HG03575 (cell line): ENCODE measurements at regions not wholly inside any gene's neighbourhood (a gene's known extent, or its start where the extent isn't known, plus 50 kb on each side); places are given as distances from the start of the nearest gene placed in this dataset.

ENCODE experiments used
- ATAC-seq: cut with Tn5 transposase; IDR thresholded peaks from one replicate; pipeline ENCODE4 v1.9.1; 2021; ENCODE audit not compliant: unreplicated experiment, insufficient number of reproducible peaks, low FRiP score; ENCODE audit errors: extremely low read depth

- ATAC-seq: no peak
These were observed 64.0 kb downstream of the BMP2 start for GRCh38 chr20:6831461-6831860.

- ATAC-seq: no peak
These were observed 65.3 kb downstream of the BMP2 start for GRCh38 chr20:6832811-6833210.

GRCh38 chr20:6835609-6836008 lies 68.1 kb downstream of the BMP2 start:
- ATAC-seq: no peak

- ATAC-seq: no peak
These were observed 69.4 kb downstream of the BMP2 start for GRCh38 chr20:6836821-6837374.

- no peak for ATAC-seq
These were observed 70.2 kb downstream of the BMP2 start for GRCh38 chr20:6837730-6838129.

GRCh38 chr20:6838181-6838826 lies 70.8 kb downstream of the BMP2 start:
- ATAC-seq: no peak

- ATAC-seq: no peak
These were observed 73.6 kb downstream of the BMP2 start for GRCh38 chr20:6841128-6841527.

- no peak for ATAC-seq
These were observed 77.7 kb downstream of the BMP2 start for GRCh38 chr20:6845141-6845540.

- no peak for ATAC-seq
These were observed 80.6 kb downstream of the BMP2 start for GRCh38 chr20:6848041-6848440.

- no peak for ATAC-seq
These were observed 81.5 kb downstream of the BMP2 start for GRCh38 chr20:6848992-6849391.

GRCh38 chr20:6851136-6851535 lies 83.7 kb downstream of the BMP2 start:
- no peak for ATAC-seq

GRCh38 chr20:6852478-6852877 lies 85.0 kb downstream of the BMP2 start:
- ATAC-seq: no peak

GRCh38 chr20:6855104-6855503 lies 87.6 kb downstream of the BMP2 start:
- no peak for ATAC-seq

GRCh38 chr20:6855796-6856195 lies 88.3 kb downstream of the BMP2 start:
- ATAC-seq: no peak

- ATAC-seq: no peak
These were observed 90.4 kb downstream of the BMP2 start for GRCh38 chr20:6857927-6858326.

GRCh38 chr20:6863355-6863754 lies 95.9 kb downstream of the BMP2 start:
- no peak for ATAC-seq

GRCh38 chr20:6863798-6864201 lies 96.3 kb downstream of the BMP2 start:
- no peak for ATAC-seq

- no peak for ATAC-seq
These were observed 97.3 kb downstream of the BMP2 start for GRCh38 chr20:6864740-6865139.

- ATAC-seq: no peak
These were observed 99.3 kb downstream of the BMP2 start for GRCh38 chr20:6866741-6867140.

GRCh38 chr20:6868861-6869260 lies 101.4 kb downstream of the BMP2 start:
- ATAC-seq: no peak

GRCh38 chr20:6870559-6870958 lies 103.1 kb downstream of the BMP2 start:
- ATAC-seq: no peak
